Fibroblast of pulmonary artery (primary cell): ENCODE measurements at regions not wholly inside any gene's neighbourhood (a gene's known extent, or its start where the extent isn't known, plus 50 kb on each side); places are given as distances from the start of the nearest gene placed in this dataset.

Source experiments
- DNase-seq: peaks from one replicate; pipeline ENCODE4 v3.0.0-alpha.2; 2010; ENCODE audit warnings: low read depth
- H3K4me3 ChIP-seq: replicated peaks from 2 replicates; pipeline ENCODE4 v1.5.1; 2011; ENCODE audit warnings: low read depth, mild to moderate bottlenecking, control low read depth, low read length, moderate library complexity
- CTCF ChIP-seq: IDR thresholded peaks from 2 replicates; pipeline ENCODE4 v1.5.1; 2011; ENCODE audit warnings: mild to moderate bottlenecking, control low read depth, low read length, inconsistent platforms; ENCODE audit errors: missing control alignments

GRCh38 chr15:70406617-70407335 lies 309.1 kb upstream of the TLE3 start:
- H3K4me3 ChIP-seq: no peak overlapping the region
- DNase-seq: no peak
- TF ChIP-seq CTCF: no peak

- no peak for DNase-seq
- TF ChIP-seq CTCF: no peak
- no peak overlapping the region for H3K4me3 ChIP-seq
These were observed 304.0 kb upstream of the TLE3 start for GRCh38 chr15:70401709-70402108.

- no peak for TF ChIP-seq CTCF
- DNase-seq: no peak
- H3K4me3 ChIP-seq: no peak overlapping the region
These were observed 303.2 kb upstream of the TLE3 start for GRCh38 chr15:70400766-70401541.

- no peak for DNase-seq
- no peak for TF ChIP-seq CTCF
- no peak overlapping the region for H3K4me3 ChIP-seq
These were observed 301.5 kb upstream of the TLE3 start for GRCh38 chr15:70399204-70399603.

GRCh38 chr15:70398694-70399093 lies 301.0 kb upstream of the TLE3 start:
- no peak for TF ChIP-seq CTCF
- no peak overlapping the region for H3K4me3 ChIP-seq
- DNase-seq: no peak

- DNase-seq: no peak
- H3K4me3 ChIP-seq: no peak overlapping the region
- no peak for TF ChIP-seq CTCF
These were observed 299.1 kb upstream of the TLE3 start for GRCh38 chr15:70396807-70397206.
